Posterior cingulate gyrus (tissue), 11 donors: ENCODE measurements at regions not wholly inside any gene's neighbourhood (a gene's known extent, or its start where the extent isn't known, plus 50 kb on each side); places are given as distances from the start of the nearest gene placed in this dataset.

Experiments
- DNase-seq, 10 donors: peaks; one replicate each; pipeline versions ENCODE4 v3.0.0 to v3.0.0-alpha.2; 2020 to 2021; ENCODE audit warnings: mixed read lengths in 3 of 10
- intact Hi-C: fragments of 100-400 bp; cut with DNase I; formaldehyde crosslinking; loops from one replicate; pipeline ENCODE4 v1.15.1; 2023

DNA sequence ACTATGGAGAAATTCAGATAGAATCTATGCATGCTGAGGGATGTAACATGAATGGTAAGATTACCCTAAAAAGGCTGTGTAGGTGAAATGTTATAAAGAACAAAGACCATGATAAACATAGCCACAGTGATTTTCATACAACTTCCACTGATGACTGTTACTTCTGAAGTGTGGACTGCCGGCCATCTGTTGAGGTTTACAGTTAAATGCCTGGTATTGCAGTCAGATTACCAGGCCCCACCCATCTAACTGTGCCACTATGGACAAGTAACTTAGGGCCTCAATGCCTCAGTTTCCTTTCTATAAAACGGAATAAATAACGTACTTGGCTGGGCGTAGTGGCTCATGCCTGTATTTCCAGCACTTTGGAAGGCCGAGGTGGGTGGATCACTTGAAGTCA is 395.6 kb downstream of the KLF12 start:
- intact Hi-C loops: no loop called here
- DNase-seq: no peak

DNA sequence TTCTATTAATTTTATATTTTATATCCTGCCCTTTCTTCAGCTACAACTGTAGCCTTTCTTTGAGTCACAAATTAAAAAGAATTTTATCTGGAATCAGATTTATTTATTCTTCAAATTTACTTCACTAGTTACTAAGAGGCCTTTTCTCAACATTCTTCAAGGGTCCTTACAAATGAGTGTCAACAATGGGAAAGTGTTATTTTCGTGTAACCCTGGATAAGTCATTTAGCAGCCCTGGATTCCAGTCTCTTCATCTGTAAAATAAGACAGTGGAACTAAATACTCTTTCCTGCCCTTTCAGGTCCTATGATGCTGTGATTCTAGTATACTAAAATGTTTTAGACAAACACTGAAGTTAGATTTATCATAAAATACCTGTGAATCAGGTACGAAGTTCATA is 397.0 kb downstream of the KLF12 start:
- intact Hi-C loops: no loop called here
- no peak for DNase-seq

DNA sequence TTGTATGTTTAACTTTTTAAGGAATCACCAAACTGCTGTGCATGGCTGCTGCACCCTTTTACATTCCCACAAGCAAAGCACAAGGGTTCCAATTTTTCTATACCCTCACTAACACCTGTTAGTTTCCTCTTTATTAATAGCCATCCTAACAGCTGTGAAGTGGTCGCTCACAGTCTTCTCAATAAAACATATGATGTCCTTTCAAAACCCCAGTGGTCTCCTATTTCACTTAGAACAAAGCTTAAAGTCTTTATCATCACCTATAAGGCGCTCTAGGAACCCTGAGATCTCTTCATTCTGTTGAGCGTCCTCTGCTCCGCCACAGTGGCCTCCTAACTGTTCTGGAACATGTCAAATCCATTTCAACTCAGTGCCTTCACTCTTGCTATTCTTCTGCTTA is 400.5 kb downstream of the KLF12 start:
- no peak for DNase-seq
- intact Hi-C loops: no loop called here

DNA sequence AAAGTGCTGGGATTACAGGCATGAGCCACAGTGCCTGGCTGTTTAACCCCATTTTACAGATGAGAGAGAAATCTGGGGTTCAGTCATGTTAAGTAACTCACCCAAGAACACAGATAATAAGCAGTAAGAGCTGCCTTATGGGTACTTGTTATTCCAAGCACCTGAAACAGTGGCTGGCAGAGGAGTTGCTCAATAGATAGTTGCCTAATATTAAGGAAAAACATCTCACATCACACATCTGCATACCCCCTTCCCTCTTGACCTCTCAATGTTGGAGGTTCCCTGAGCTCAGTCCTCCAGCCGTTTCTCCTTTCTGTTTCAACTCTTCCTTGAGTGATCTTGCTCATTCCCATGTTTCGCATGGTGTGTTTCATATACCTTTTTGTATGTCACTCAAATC is 401.9 kb downstream of the KLF12 start:
- intact Hi-C loops: no loop called here

DNA sequence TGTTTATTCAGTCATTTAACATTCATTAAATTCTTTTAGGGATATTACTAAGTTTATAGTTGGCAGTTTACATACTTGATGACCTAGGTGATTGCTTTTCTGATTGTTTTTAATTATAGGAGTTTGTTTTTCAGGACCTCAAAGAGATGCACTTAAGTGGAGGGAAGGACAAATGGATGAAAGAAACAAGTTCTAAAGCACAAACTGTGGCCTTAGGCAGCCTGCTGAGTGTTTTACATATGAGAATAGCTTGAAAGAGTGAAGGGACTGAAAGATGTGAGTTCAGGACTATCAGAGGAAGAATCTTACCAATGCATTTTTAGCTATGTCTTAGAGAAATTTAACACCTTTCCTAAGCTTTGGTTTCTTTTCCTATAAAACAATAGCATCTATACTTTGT is 402.6 kb downstream of the KLF12 start:
- no peak for DNase-seq
- intact Hi-C loops: no loop called here

More for the DNA sequence above, 401.9 kb downstream of the KLF12 start:
- no peak for DNase-seq

DNA sequence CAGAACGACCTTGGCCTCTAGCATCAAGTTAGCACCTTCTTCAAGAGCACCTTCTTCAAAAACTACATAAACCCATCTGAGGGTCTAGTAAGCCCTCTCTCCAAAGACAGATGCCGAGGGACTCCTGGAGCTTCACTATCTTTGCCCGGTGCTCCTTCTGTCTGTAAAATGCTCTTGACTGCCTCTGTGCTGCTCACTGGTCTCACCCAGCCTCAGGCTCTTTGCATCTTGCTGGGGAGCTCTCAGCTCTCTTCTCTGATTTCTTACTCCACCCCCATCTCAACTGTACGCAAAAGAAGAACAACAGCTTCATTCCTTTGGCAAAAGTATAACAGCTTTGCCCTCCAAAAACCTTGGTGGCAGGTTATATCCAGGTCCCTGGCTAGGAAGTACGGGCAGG is 404.2 kb downstream of the KLF12 start:
- no peak for DNase-seq

DNA sequence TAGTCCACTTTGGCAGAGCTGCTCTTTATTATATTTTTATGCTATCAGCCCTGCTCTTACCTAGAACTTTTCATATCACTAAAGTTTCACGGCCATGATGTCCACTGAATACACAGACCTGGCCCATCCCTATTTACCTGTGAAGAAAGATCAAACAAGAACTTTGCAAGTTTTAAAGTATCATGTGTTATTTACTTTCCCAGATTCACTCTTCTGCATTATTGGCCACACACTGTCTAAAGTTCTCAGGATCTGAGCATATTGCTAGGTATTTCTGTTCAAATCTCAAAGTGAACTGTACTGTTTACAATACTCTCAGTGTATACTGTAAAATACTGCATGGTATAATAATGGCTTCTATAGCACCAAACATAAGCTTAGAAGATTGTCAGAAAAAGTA is 405.2 kb downstream of the KLF12 start:
- intact Hi-C loops: no loop called here
- DNase-seq: no peak

More for the DNA sequence above, 404.2 kb downstream of the KLF12 start:
- intact Hi-C loops: no loop called here

DNA sequence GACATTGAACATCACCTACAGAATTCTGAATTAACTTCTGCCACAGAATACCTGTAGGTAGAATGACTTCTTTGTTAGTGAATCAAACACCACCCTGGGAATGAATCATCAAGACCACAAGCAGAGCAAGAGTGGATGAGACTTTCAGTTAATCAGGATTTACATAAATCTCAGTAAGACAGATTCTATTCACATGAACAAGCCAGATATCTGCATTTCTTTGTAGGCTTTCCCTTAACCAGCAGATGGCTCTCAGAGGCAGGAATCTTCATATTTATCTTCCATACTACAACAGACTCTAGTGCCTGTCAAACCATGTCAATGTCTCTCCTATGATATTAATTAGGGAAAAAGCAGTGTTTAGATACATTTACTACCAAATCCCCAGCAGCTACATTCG is 412.1 kb downstream of the KLF12 start:
- intact Hi-C loops: no loop called here
- DNase-seq: no peak

DNA sequence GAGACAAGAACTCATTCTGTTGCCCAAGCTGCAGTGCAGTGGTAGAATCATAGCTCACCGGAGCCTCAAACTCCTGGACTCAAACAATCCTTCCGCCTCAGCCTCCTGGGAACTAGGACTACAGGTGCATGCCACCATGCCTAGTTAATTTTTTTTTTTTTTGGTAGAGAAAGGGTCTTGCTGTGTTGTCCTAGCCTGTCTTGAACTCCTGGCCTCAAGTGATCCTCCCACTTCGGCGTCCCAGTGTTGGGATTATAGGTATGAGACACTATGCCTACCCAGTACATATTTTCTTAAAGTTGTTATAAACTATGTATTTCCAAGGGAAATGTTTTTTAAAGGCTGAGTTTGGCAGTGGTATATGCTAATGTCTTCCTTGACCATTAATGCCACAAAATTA is 412.6 kb downstream of the KLF12 start:
- intact Hi-C loops: no loop called here

DNA sequence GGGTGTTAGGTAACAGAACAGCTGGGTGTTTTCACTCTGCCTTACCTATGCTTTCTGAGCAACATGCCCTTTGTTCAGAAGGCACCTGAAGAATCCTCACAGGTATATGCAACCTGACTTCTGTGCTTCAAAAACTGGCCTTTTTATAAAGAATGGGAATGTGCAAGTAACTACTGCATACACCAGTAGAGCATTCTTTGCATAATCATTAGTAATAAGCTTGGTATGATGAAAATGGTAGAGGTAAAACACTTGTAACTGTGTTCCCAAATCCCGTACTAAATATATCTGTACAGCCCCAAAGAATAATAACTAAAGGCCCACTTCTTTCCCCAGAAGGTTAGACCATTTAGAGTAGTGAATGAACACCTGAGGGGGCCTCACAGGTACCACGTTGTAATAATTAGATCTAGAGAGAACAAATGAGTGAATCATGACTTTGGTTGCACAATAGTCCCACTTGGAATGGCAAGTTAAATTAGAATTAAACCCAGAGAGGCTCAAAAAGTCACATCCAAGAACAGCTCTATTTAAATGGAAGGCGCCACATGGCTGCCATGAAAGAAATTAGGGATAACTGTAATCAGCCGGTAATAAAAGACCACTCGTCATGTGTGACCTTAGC is 413.9 kb downstream of the KLF12 start:
- no peak for DNase-seq
- intact Hi-C loops: no loop called here

More for the DNA sequence above, 412.6 kb downstream of the KLF12 start:
- DNase-seq: no peak

DNA sequence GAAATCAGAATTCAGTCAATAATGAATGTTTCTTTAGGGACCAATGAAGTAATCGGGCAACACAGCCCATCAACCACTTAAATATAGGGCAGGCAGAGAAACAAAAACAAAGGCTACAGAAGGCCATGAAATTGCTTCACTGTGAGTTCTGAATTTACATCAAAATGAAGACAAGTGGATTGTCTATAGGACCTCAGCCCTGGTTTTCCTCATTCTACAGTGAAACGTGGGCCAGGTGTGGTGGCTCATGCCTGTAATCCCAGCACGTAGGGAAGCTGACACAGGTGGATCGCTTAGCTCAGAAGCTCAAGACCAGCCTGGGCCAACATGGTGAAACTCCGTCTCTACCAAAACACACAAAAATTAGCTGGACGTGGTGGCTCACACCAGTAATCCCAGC is 416.0 kb downstream of the KLF12 start:
- intact Hi-C loops: no loop called here
- DNase-seq: no peak

DNA sequence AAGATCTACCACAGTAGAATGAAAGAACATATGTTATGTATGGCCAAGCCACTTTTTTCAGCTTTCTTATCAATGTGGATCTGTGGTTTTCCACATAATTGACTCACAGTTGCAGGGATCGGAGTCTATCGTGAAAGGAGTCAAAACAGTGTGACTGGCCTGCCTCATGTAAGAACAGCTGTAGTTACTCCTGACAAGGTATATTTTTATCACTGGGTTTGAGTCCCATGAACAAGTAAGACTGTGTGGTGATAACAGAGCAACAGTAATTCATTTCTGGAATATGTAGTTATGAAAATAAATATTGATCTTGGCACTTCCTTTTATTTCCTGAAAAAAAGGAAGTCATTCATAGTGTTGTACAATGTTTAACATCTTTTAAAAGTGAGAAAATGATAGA is 416.6 kb downstream of the KLF12 start:
- intact Hi-C loops: no loop called here
- no peak for DNase-seq

DNA sequence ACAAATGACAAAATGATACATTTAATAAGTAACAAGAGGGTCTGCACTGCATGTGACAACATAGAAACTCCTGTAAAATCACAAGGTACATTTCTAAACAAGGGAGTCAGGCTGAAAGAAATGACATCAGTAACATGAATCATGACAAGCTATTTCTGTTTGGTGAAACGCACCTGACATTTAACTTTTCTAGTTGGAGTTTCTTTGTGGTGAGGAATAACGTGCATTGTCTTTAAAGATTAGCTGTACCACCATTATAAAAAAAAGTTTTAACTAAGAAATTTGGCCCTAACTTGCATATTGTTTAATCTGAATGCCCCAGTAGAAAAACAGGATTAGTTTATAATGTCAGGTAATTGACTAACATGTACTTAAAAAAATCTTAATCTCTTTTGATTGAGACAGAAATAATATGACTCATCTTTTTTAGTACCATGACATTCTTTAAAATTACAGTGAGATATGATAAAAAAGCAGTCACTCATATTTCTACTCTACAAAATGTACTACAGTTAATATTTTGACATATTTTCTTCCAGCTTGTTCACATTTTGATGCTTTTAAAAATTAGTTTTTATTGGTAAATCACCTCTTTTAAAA is 418.2 kb downstream of the KLF12 start:
- intact Hi-C loops: no loop called here
- DNase-seq: no peak

DNA sequence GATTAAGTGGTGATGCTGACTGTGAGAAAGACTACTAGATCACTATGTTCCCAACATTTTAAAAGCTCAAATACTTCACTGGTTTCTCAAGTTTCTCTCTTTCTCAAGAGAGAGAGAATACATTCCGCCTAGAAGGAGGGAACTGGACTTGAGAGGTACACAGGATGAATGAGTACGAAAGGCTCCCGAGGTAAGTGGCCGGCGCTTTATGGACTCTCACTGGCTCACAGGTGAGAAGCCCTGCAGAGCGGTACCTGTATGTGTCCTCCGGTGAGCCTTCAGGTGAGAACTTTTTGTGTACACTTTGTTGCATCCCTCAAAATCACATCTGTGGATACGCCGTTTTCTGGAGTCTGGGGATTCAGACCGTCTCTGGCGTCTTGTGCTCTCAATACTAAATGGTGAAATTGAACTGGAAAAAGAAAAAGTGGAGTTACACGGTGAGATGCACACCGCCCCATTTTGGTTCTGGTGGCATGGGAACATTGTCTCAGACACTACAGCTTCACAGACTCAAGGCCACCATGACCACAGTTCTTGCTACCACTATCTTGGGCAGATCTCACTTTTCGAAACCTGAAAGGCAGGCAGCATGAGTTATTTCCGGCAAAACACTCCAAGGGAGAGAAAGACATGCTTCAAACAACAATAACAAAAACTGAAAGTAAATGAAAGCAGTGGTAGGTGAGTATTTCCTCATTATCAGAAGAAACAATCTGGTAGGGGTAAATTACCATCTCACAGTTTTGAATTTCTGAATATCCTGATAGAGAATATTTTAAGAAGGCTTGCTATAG is 418.9 kb downstream of the KLF12 start:
- DNase-seq: no peak
- intact Hi-C loops: no loop called here

DNA sequence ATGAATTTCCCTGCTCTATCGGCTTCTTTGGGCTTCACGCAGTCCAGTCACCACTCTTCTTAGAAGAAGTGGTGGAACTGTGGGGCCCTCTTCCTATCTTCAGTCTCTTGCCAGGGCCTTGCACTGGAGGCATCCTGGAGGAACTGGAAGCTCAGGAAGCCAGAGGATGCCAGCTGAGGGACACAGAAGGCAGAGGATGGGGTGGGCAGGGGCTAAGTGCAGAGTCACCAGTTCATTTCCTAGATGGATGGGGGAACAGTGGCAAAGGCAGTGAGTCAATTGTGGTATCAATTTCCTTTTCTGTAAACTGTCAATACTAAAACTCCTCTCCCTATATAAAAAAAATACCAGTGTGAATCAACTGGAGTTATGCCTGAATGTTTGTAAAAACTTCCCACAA is 419.7 kb downstream of the KLF12 start:
- intact Hi-C loops: no loop called here
- DNase-seq: no peak

DNA sequence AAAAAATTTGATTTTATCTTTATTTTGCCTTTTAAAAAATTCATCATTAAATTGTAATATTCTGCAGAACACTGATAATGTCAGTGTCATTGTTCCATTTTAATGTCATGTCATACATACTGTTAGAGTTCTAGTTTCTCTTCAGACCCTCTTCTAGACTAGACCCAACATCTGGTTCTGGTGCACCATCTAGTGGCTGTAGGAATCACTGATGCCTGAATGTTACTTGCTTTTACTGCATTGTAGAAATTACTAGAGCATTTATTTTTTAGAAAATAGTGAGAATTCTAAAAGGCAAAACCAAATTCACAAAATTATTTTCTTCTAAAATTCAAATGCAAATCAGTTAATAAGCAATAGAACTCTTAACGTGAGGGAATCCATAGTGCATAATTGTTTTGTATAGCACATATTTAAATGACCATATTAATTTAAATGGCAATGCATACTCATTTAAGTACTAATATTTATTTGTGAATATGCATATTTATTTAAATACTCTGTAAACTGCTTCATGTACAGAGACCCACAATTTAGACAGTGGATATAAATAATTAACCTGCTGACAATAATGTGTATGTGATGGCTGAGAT is 425.7 kb downstream of the KLF12 start:
- intact Hi-C loops: loop anchor here (2.0 kb wide), 1 partner anchor 900 kb away; no protein-coding TSS in a partner anchor
- peak in 3 of 10 donors; percentile 44 to 51 (median 47) for DNase-seq

DNA sequence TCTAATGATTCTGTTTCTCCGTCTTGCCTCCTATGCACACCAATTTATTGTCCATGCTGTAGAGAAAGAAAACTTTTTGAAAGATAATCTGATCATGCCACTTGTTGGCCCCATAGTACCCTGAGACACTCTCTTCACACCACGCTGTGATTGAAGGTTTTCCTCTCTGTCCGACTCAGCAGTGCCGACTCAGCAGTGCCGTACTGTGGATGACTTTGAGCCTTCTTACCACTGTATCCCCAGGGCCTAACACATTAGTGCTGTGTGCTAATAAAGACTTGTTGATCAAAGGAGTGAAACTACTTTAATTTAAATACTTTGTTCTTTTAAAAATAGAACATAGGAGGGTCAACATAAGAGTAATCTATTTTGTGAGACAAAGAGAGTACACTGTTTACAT is 429.6 kb downstream of the KLF12 start:
- no peak for DNase-seq
- intact Hi-C loops: no loop called here

DNA sequence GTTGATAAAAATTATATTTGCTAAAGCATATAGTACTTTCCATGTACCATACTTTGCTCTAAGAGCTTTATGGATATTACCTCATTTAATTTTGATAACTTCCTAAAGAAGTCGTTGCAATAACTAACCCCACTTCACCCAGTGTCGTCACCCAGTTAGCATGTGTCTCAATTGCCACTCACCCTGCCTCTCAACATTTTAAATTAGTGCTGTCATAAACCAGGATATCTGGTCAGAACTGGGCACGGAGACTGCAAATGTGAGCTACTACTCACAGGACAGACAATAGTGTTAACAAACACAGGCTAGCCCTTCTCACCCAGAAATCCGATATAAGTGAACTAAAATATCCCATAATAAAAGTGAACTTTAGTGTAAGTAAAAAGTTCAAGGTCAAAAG is 430.6 kb downstream of the KLF12 start:
- DNase-seq: no peak
- intact Hi-C loops: no loop called here

DNA sequence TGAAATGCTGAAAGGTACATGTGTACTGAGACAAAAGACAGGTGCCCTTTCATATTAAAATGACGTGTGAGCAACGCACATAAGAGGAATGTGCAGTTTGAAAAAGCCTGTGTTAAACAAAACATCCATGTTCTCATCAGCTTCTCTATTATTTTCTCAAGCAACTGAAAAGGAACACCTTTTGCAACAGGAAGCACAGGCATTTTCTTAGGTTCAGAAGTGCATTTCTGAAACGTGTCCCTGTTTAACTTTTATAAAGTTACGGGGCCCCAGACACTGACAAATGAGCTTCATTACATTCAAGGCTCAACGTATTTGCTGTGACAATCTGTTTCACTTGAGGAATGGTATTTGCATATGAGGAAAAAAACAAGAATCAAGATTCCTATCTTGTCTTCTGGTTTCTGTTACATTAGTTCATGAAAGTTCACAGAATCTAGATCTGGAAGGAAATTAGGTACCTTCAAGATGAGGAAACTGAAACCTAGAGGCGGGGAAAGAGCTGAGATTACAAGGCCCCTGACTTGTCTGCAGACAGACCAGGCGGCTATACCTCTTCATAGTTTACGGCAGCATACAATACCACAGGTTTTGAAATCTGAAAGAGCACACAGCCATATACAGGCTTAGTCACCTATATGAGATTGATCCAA is 431.7 kb downstream of the KLF12 start:
- DNase-seq: no peak
- intact Hi-C loops: no loop called here

DNA sequence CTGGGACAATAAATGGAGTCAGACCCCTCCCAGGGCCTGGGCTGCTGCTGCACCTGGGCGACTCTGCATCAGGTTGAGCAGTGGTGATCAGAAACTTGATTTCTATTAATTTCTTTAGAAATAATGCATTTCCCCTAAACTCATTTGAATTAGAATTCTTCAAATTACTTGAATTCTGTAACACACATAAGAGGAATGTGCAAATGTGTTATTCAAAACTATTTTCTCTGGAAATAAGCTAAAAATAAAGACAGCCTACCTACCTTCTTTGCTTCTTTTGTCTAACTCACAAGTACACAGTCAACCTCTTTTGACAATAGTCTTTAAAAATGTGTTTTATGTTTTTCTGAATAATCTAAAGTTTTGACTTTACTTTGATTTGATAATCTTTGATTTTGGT is 433.0 kb downstream of the KLF12 start:
- DNase-seq: no peak
- intact Hi-C loops: no loop called here

DNA sequence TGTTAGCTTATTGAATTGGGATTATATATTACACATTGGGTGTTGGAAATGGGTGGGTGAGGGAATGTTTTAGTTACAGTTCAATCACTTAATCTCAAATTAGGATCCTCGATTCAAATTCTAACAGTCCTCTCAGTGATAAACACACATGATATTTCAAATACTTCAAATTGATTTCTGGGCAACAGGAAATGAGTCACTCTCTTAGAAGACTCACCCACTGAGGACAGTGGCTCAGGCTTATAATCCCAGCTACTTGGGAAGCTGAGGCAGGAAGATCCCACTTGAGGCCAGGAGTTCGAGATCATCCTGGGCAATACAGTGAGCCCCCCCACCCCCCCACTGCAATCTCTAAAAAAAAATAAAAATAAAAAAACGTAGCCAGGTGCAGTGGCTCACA is 435.3 kb downstream of the KLF12 start:
- no peak for DNase-seq
- intact Hi-C loops: no loop called here
